ENCODE measurements at regions not wholly inside any gene's neighbourhood (a gene's known extent, or its start where the extent isn't known, plus 50 kb on each side); places are given as distances from the start of the nearest gene placed in this dataset.

GRCh38 chr3:102301155-102301880 lies 133.5 kb upstream of the ZPLD1 start:
- no peak overlapping the region for H3K27ac ChIP-seq
- DNase-seq, result no peak

GRCh38 chr3:102302020-102302419 lies 132.8 kb upstream of the ZPLD1 start:
- intact Hi-C loops (cut with DNase I), result no loop called here
- Histone ChIP-seq H3K9ac (ENCODE audit: low read depth in 2 of 2, low read length in 2 of 2) (no peak overlapping the region), H3K4me1 (no peaks in the 10 kb centered on the region), H3K27ac (no peak overlapping the region), H3K4me3 (no peak overlapping the region), H3K27me3 (no peaks in the 10 kb centered on the region), H3K9me3 (no peaks in the 10 kb centered on the region), H3K36me3 (no peaks in the 10 kb centered on the region)
- DNase-seq, result no peak
- no peak for TF ChIP-seq CTCF (IDR thresholded peaks at IDR 0.05)

More at GRCh38 chr3:102301155-102301880, 133.5 kb upstream of the ZPLD1 start:
- Histone ChIP-seq H3K36me3 (no peaks in the 10 kb centered on the region), H3K27me3 (no peaks in the 10 kb centered on the region), H3K9me3 (no peaks in the 10 kb centered on the region), H3K4me3 (no peak overlapping the region), H3K4me1 (no peaks in the 10 kb centered on the region), H3K9ac (ENCODE audit: low read depth in 2 of 2, low read length in 2 of 2) (no peak overlapping the region)
- no peak for TF ChIP-seq CTCF (IDR thresholded peaks at IDR 0.05)
- intact Hi-C loops (cut with DNase I), result no loop called here

- TF ChIP-seq CTCF (IDR thresholded peaks at IDR 0.05), result no peak
- no peak overlapping the region for H3K27ac ChIP-seq
- intact Hi-C loops (cut with DNase I), result no loop called here
- no peak overlapping the region for H3K4me3 ChIP-seq
- H3K4me1 ChIP-seq, result no peaks in the 10 kb centered on the region
- no peak overlapping the region for H3K9ac ChIP-seq (ENCODE audit: low read depth in 2 of 2, low read length in 2 of 2)
- H3K27me3 ChIP-seq, result no peaks in the 10 kb centered on the region
- H3K9me3 ChIP-seq, result no peaks in the 10 kb centered on the region
- no peaks in the 10 kb centered on the region for H3K36me3 ChIP-seq
- no peak for DNase-seq
Measured at GRCh38 chr3:102304550-102304949, 130.3 kb upstream of the ZPLD1 start.

GRCh38 chr3:102307442-102307841 lies 127.4 kb upstream of the ZPLD1 start:
- no peaks in the 10 kb centered on the region for H3K4me1 ChIP-seq
- intact Hi-C loops (cut with DNase I), result no loop called here
- TF ChIP-seq CTCF (IDR thresholded peaks at IDR 0.05), result no peak

GRCh38 chr3:102329066-102329465 lies 105.7 kb upstream of the ZPLD1 start:
- intact Hi-C loops (cut with DNase I), result no loop called here
- DNase-seq, result no peak

More at GRCh38 chr3:102307442-102307841, 127.4 kb upstream of the ZPLD1 start:
- Histone ChIP-seq H3K9ac (ENCODE audit: low read depth in 2 of 2, low read length in 2 of 2) (no peak overlapping the region), H3K9me3 (no peaks in the 10 kb centered on the region), H3K4me3 (no peak overlapping the region), H3K27ac (no peak overlapping the region), H3K27me3 (no peaks in the 10 kb centered on the region), H3K36me3 (no peaks in the 10 kb centered on the region)
- no peak for DNase-seq

More at GRCh38 chr3:102329066-102329465, 105.7 kb upstream of the ZPLD1 start:
- Histone ChIP-seq H3K4me1 (no peaks in the 10 kb centered on the region), H3K4me3 (no peak overlapping the region), H3K27me3 (no peaks in the 10 kb centered on the region), H3K9ac (ENCODE audit: low read depth in 2 of 2, low read length in 2 of 2) (no peak overlapping the region), H3K27ac (no peak overlapping the region), H3K36me3 (no peaks in the 10 kb centered on the region), H3K9me3 (no peaks in the 10 kb centered on the region)
- TF ChIP-seq CTCF (IDR thresholded peaks at IDR 0.05), result no peak
